NCI-H2227 (cell line): ENCODE measurements at regions not wholly inside any gene's neighbourhood (a gene's known extent, or its start where the extent isn't known, plus 50 kb on each side); places are given as distances from the start of the nearest gene placed in this dataset.
"Not testable (repeated sequence)": the region's sequence is repeated elsewhere in the genome, so short reads cannot be mapped to it uniquely, and the experiment has no call there.

Source experiments
- DNase-seq: peaks from one replicate; lab custom pipeline; 2025; ENCODE audit not compliant: unreplicated experiment; lab: John Stamatoyannopoulos, UW

DNA sequence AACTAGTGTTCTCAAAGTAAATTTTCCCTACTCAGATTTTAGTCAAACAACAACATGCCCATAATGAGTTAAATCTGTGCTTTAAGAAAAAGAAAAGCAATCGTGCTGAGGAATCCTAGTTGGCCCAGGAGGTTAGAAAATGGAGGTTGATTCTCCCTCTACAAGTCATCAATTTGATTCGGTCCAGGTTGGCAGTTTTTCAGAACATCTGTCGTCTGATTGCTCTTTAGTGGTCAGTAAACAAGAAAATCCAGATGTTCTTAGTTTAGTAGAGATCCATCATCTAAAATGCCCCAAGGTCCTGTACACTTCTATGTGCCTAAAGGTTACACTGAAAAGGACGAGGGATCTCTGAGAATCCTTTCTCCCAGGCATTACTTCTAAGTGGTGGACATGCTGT is 659.2 kb downstream of the MTRR start:
- no peak for DNase-seq

GRCh38 chr5:8538821-8539220 is 669.9 kb downstream of the MTRR start:
- DNase-seq: no peak

- DNase-seq: no peak
These were observed 671.4 kb downstream of the MTRR start for GRCh38 chr5:8540317-8540716.

GRCh38 chr5:8550921-8551320 is 682.0 kb downstream of the MTRR start:
- DNase-seq: no peak

GRCh38 chr5:8553364-8553763 is 684.4 kb downstream of the MTRR start:
- DNase-seq: no peak

DNA sequence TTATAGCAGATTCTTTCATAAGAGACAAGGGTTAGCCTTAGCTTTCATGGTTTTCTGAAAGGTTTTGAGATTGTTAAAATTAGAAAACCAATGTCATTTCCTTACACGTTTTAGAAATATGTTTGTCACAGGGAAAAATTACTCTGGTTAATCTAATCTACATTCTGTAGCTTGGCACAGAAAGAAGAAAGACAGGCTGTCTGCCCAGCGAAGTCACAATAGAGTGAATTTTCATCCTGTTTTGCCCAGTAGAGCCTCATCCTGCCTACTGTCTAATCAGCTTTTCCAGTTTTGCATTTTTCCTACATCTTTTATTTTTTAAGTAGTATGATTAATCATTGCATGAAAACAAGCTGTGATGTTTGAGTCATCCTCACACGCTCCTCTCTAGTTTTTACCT is 688.8 kb downstream of the MTRR start:
- no peak for DNase-seq

- no peak for DNase-seq
These were observed 691.8 kb downstream of the MTRR start for GRCh38 chr5:8560776-8561175.

DNA sequence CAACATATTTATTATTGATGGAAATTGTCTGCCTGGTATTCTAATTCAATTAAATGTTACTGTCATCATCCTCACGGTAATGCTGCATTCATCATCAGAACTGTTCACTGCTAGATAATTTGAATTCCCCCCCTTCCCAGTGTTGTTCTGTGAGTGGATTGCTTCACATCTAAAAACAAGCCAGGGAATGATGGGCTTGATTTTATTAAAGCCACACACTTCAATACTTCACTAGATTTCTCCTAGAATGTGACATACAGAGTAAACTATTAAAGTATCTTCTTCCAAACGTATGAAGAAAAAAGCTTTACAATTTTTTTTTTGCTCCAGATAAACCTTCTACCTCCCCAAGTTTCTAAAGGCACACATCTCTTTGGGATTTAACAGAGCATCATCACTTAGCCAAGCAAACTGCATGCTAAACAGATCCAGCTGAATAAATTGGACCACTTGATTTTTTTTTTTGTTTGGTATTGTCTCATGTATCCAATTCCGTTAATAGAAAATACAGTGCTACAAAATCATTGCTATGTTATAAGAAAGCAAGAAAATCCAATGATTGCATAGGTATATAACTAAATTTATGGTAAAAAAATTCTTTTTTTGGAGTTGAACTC is 692.4 kb downstream of the MTRR start:
- DNase-seq: no peak

GRCh38 chr5:8561854-8562253 is 692.9 kb downstream of the MTRR start:
- no peak for DNase-seq

DNA sequence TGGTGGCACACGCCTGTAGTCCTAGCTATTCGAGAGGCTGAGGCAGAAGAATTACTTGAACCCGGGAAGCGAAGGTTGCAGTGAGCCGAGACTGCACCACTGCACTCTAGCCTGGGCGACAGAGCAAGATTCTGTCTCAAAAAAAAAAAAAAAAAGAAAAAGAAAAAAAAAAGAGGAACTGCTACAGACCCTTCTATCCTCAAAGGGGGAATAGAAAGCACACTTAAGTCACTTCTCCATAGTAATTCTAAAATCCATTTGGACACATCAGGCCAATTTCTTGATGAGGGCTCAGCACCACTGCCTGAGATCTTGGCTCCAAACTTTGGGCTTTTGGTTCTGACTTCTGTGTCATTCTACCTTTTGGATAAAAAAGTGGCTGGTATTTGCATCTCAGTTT is 694.6 kb downstream of the MTRR start:
- DNase-seq: not testable (repeated sequence)

DNA sequence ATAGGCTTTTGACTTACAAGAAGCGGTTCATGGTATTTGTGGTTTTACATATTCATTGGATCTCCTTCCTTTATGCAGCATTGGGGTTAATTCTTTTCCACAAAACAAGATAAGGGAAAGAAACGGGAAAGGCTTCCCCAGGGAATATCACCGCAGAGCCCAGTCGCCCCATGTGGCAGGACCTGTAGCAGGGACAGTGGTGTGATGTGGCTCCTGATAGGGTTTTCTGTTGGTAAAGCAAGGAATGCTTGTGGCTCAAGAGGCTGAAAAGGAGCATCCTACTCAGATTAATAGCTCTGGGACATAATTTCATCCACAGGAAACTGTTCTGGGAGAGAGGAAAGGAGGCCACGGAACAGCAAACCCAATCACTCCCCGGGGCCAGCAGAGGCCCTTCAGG is 699.9 kb downstream of the MTRR start:
- no peak for DNase-seq

- no peak for DNase-seq
These were observed 701.6 kb downstream of the MTRR start for GRCh38 chr5:8570528-8570927.

- DNase-seq: no peak
These were observed 707.2 kb downstream of the MTRR start for GRCh38 chr5:8576178-8576577.

DNA sequence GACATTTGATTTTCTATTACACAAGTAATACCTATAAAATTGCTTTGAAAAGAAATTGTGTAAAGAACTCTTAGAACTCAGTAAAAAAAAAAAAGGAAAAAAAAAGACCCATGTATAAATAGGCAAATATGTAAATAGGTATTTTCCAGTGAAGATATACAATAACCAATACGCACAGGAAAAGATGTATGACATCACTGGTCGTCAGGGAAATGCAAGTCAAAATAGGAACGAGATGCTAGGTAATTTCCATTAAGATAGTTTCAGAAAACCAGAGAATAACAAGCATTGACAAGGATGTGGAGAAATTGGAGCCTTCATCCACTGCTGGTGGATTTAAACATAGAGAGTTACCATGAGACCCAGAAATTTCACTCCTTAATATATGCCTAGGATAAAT is 708.8 kb downstream of the MTRR start:
- no peak for DNase-seq

DNA sequence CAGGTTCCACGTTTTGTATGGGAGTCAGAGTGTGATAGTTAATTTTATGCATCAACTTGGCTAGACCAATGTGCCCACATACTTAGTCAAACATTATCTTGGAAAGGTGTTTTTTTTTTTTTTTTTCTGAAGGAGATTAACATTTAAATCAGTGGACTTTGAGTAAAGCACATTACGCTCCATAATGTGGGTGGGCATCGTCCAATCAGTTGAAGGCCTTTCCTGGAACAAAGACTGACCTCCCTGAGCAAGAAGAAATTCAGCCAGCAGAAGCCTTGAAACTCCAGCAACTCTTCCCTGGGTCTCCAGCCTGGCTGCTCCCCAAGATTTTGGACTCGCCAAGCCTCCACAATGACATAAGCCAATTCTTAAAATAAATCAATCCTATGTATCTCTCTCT is 711.4 kb downstream of the MTRR start:
- no peak for DNase-seq

GRCh38 chr5:8581047-8581446 is 712.1 kb downstream of the MTRR start:
- DNase-seq: no peak

DNA sequence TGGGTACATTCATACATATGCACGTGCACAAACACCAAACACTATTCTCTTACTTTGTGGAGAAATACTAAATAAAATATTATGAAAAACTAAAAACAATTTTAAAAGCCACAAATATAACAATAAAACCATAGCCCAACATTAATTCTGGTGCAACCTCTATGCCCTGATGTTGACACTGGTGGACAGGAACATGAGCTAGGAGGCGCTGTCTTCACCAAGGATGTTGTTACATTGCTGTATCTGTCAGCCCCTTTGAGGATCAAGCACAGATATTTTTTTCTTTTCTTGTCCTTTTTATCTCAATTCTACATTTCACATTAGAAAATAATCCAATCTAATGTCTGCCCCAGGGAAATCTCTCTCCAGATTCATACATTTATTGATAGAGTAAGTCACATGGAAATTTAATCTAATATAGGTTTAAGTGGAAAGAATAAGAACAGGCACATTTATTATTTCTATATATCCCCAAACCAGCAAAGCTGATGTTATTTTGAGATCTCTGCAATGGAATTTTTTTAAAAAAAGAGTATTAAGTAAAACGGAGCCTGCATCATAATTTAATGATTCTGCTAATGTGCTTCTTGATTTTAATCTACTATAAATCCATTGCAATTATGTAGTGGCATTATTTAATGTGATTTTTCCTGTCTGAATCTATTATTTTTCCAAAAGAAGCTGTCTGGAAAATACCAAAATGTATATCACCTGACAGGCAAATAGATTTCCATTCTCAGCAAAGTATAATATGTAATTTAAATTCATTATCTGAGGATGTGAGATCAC is 716.5 kb downstream of the MTRR start:
- DNase-seq: no peak

DNA sequence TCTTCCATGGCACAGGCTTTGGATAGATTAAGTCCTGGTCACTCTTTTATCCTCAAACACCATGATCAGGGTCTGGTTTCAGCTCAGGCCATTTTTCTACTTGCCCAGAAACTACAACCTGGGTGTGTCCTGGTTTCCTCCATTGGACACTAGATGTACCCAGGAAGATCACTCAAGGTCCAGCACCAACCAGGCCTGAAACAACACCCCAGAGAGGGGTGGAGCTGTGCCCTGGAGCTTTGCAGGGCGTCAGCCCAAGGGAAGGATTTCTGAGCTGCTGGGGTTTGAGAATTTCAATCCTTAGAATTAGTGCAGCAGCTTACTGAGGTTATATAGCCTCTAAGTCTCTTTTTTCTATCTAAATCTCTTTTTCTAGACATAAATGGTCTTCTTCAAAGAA is 722.0 kb downstream of the MTRR start:
- DNase-seq: no peak

GRCh38 chr5:8598356-8598755 is 729.4 kb downstream of the MTRR start:
- no peak for DNase-seq

DNA sequence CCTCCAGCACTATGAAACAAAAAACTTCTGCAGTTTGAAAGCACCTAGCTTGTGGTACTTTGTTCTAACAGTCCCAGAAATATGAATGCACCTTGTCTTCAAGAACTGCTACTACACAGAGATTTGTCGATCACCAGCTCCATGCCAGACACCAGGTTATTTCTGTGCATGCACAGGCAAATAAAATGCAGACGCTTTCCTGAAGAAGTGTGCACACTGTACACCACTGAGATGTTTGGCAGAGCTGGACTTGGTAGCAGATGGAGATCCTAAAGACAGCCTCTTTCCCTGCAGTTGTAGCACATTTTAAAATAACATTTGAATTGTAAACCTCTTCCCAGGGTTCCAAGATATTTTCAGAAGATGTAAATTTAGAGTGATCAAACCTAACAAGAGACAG is 730.0 kb downstream of the MTRR start:
- DNase-seq: no peak

DNA sequence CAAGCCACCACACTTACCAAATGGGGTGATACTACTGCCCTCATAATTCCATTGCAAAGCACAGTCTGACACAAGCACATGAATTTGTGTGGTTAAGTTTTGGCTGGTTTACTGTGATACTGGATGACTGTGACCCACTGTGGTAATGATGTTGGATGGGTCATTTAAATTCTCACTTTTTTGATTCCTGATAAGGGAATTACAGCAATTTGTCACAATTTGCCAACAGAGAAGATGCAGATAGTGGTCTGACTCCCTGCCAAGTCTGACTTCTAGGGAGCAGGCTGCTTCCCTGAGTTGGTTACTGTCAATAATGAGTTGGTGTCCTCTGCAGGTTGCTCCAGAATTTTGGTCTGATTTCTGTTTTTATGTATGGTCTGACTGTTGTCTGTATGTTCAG is 731.9 kb downstream of the MTRR start:
- DNase-seq: no peak

DNA sequence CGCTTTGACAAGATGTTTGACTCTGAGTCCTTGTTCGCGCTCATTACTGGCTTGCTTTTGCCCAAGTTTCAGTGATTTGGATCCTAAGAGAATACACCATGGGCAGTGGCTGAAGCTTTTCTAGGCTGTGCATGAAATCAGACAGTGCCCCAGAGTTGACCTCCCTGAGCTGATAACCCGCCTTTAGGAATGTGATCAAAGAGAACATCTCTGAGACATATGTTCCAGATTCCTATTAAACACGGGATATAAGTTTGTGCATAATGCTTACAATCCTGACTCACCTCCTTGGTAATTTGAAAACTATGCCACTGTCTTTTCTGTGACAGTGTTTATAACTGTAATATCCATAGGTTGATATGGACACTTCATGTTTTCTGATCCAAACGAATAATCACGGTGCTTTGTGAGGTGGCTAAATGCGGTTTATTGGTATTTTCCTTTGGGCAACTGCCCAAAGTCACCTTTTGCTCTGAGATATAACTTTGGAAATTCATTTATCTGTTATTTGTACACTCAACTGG is 732.9 kb downstream of the MTRR start:
- DNase-seq: no peak

DNA sequence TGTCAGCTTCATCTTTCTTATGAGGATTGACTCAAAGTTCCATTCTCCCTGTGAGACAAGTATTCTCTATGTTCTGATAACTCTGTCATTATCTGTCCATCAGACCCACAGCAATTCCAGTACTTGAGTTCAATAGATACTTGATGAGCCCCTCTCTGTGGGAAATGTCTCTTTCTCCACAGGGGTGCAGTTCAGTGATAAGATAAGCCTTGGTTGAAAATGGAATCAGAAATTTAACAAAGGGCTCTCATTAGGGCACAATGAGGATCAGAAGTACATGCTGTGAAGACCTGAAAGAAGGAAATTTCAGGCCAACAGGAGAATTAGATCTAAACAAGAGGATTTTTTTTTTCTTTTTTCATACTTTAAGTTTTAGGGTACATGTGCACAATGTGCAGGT is 737.3 kb downstream of the MTRR start:
- no peak for DNase-seq
